Heart right ventricle (tissue), 16 donors: ENCODE measurements at regions not wholly inside any gene's neighbourhood (a gene's known extent, or its start where the extent isn't known, plus 50 kb on each side); places are given as distances from the start of the nearest gene placed in this dataset.

Experiments
- ATAC-seq, 8 donors: fragments of 200-7000 bp; cut with Tn5 transposase; one replicate each; pipeline ENCODE4 v1.9.1; 2020; ENCODE audit warnings: mild to moderate bottlenecking in 8 of 8, moderate library complexity in 8 of 8, moderate number of reproducible peaks in 1 of 8
- DNase-seq, 2 donors: peaks; one replicate each; pipeline ENCODE4 v3.0.0-alpha.2; 2020
- H3K27ac ChIP-seq, 10 donors: fragments of 200-600 bp; sonication (generic) in 2 of 10; one replicate each; pipeline versions ENCODE4 v1.5.0 to v1.8.0; 2020 to 2022; ENCODE audit warnings: mild to moderate bottlenecking in 3 of 10
- H3K27me3 ChIP-seq, 7 donors: fragments of 200-600 bp; one replicate each; pipeline ENCODE4 v1.8.0; 2021 to 2022; ENCODE audit warnings: mild to moderate bottlenecking in 2 of 7
- H3K36me3 ChIP-seq, 9 donors: fragments of 200-600 bp; sonication (generic) in 1 of 9; one replicate each; pipeline versions ENCODE4 v1.5.0 to v1.8.0; 2020 to 2022; ENCODE audit warnings: mild to moderate bottlenecking in 2 of 9
- H3K4me1 ChIP-seq, 9 donors: fragments of 200-600 bp; sonication (generic) in 1 of 9; one replicate each; pipeline versions ENCODE4 v1.5.0 to v1.8.0; 2020 to 2022; ENCODE audit warnings: mild to moderate bottlenecking in 4 of 9
- H3K4me3 ChIP-seq, 10 donors: fragments of 200-600 bp; sonication (generic) in 2 of 10; one replicate each; pipeline versions ENCODE4 v1.5.0 to v1.8.0; 2020 to 2022; ENCODE audit warnings: mild to moderate bottlenecking in 7 of 10, moderate library complexity in 2 of 10
- H3K9me3 ChIP-seq, 11 donors: fragments of 200-600 bp in 10 of 11; sonication (generic) in 2 of 11; one replicate each; pipeline versions ENCODE4 v1.5.0 to v1.8.0; 2013 to 2022; ENCODE audit warnings: mild to moderate bottlenecking in 2 of 11, control low read depth in 1 of 11, moderate library complexity in 1 of 11
- CTCF ChIP-seq, 9 donors: fragments of 200-600 bp; sonication (generic) in 2 of 9; IDR thresholded peaks; one replicate each; pipeline versions ENCODE4 v1.5.0 to v1.8.0; 2021 to 2022; ENCODE audit warnings: antibody characterized with exemption in 9 of 9, mild to moderate bottlenecking in 5 of 9, moderate library complexity in 1 of 9
- WGBS, 2 donors: extraction: QIAGEN DNeasy Blood & Tissue Kit; methylation state at CpG; one replicate each; pipeline ENCODE4 v1.1.7; 2013; ENCODE audit warnings: inconsistent platforms in 1 of 2; 5-methylcytosine and 5-hydroxymethylcytosine counted together
- intact Hi-C, 10 donors: fragments of 100-400 bp; cut with DNase I; formaldehyde crosslinking; loops; one replicate each; pipeline versions ENCODE4 v1.11.1 to v1.14.2; 2022
- donor health status: Arrhythmogenic right ventricular cardiomyopathy.
- donor health status: ischemic (EF 13 %, LVEDD 7.1; RV severe dilation, severe dysfunction).
- donor health status: healthy with polysubstance abuse.
- donor health status: DM: no; HTN: yes; CAD: no.
- donor health status: DM: no; HTN: no; CAD: no.
- donor health status: ischemic (EF 25% LVEDD 6.9; RV normal size, moderate dysfunction).
- donor health status: ischemic (EF 25% LVEDD 5.7; RV mildly dilated, moderate dysfunction).
- donor health status: healthy.
- donor health status: DM: yes; HTN: yes; CAD: no.
- donor health status: Ischemic cardiomyopathy.
- donor health status: ischemic (EF 35%, LVEDD 5.7; RV mildly dilated, moderate dysfunction).
- donor health status: nonischemic (EF 11% LVEDD 7.7; RV severe dilation, severe dysfunction).
- donor health status: DM: yes; HTN: yes; CAD: no.
- donor health status: PGD.
- donor health status: ischemic (EF 29% LVEDD 5.4; RV normal size, mild dysfunction).
- donor health status: nonischemic (EF 23%, LVEDD 6.1; RV moderate dilation, normal function).

- intact Hi-C loops = no loop called here
- Histone ChIP-seq H3K9me3 (peaks cover 0 to 18% (median 4%) of the 10 kb centered on the region in 11 donors), H3K27ac (no peak overlapping the region), H3K4me3 (no peak overlapping the region), H3K36me3 (no peaks in the 10 kb centered on the region), H3K27me3 (peaks cover 0 to 3% (median 0%) of the 10 kb centered on the region in 7 donors), H3K4me1 (no peaks in the 10 kb centered on the region)
- ATAC-seq = no peak
- TF ChIP-seq CTCF (IDR thresholded peaks at IDR 0.05) = no peak
- DNase-seq = no peak
- 75 to 78% methylated on average over 4 of the region's 4 CpGs for WGBS, 2 donors
Measured at GRCh38 chr20:52601295-52601971, 370.7 kb upstream of the TSHZ2 start.

- no peaks in the 10 kb centered on the region for H3K36me3 ChIP-seq
- intact Hi-C loops = no loop called here
- WGBS, 2 donors = 67 to 69% methylated on average over 5 of the region's 5 CpGs
- no peak overlapping the region for H3K4me3 ChIP-seq
- TF ChIP-seq CTCF (IDR thresholded peaks at IDR 0.05) = no peak
- ATAC-seq (no peak), DNase-seq (no peak)
- peaks cover 0 to 4% (median 0%) of the 10 kb centered on the region in 7 donors for H3K27me3 ChIP-seq
- H3K27ac ChIP-seq = no peak overlapping the region
- peaks cover 0 to 12% (median 0%) of the 10 kb centered on the region in 11 donors for H3K9me3 ChIP-seq
- no peaks in the 10 kb centered on the region for H3K4me1 ChIP-seq
Measured at GRCh38 chr20:52596256-52596655, 375.9 kb upstream of the TSHZ2 start.

- ATAC-seq (no peak), DNase-seq (no peak)
- Histone ChIP-seq H3K4me1 (no peaks in the 10 kb centered on the region), H3K27ac (no peak overlapping the region), H3K36me3 (no peaks in the 10 kb centered on the region), H3K27me3 (peaks cover 0 to 7% (median 0%) of the 10 kb centered on the region in 7 donors), H3K4me3 (no peak overlapping the region), H3K9me3 (peaks cover 0 to 5% (median 0%) of the 10 kb centered on the region in 11 donors)
- intact Hi-C loops = no loop called here
- 61 to 62% methylated on average over 1 of the region's 1 CpG for WGBS, 2 donors
- TF ChIP-seq CTCF (IDR thresholded peaks at IDR 0.05) = no peak
Measured at GRCh38 chr20:52595518-52595917, 376.6 kb upstream of the TSHZ2 start.

- no peak for TF ChIP-seq CTCF (IDR thresholded peaks at IDR 0.05)
- DNase-seq = no peak
- ATAC-seq = no peak
- Histone ChIP-seq H3K4me3 (no peak overlapping the region), H3K27ac (no peak overlapping the region), H3K27me3 (peaks cover 0 to 7% (median 0%) of the 10 kb centered on the region in 7 donors), H3K4me1 (no peaks in the 10 kb centered on the region), H3K36me3 (no peaks in the 10 kb centered on the region), H3K9me3 (no peaks in the 10 kb centered on the region)
- intact Hi-C loops = no loop called here
- 74 to 83% methylated on average over 5 of the region's 5 CpGs for WGBS, 2 donors
Measured at GRCh38 chr20:52593654-52594053, 378.5 kb upstream of the TSHZ2 start.
